ENCODE measurements at regions not wholly inside any gene's neighbourhood (a gene's known extent, or its start where the extent isn't known, plus 50 kb on each side); places are given as distances from the start of the nearest gene placed in this dataset. TPM values are rescaled to one million over a fixed set of nuclear protein-coding genes. Genes with fewer than 3 reads are reported as not detected.

- FAIRE-seq (no peak), DNase-seq (ENCODE audit: low read depth) (no peak)
- no peaks in the 10 kb centered on the region for H4K20me1 ChIP-seq (ENCODE audit: insufficient read depth, low read length)
- no peak overlapping the region for H3K27ac Mint-ChIP-seq (ENCODE audit: unreplicated experiment)
- no peaks in the 10 kb centered on the region for H3K27me3 Mint-ChIP-seq (ENCODE audit: low read depth, unreplicated experiment)
- no peaks in the 10 kb centered on the region for H3K79me2 ChIP-seq (ENCODE audit: insufficient read depth, low read length)
- no peak overlapping the region for H3K4me3 Mint-ChIP-seq (ENCODE audit: unreplicated experiment)
- no peak overlapping the region for H2AFZ ChIP-seq (ENCODE audit: low read depth, low read length)
- H3K36me3 Mint-ChIP-seq (ENCODE audit: low read depth, unreplicated experiment), result no peaks in the 10 kb centered on the region
- H3K9me3 Mint-ChIP-seq (ENCODE audit: unreplicated experiment), result no peaks in the 10 kb centered on the region
- H3K4me2 ChIP-seq (ENCODE audit: low read length), result no peak overlapping the region
- no peak overlapping the region for H3K4me3 ChIP-seq (ENCODE audit: insufficient read depth, low read depth, low read length)
- no peak overlapping the region for H3K27ac ChIP-seq (ENCODE audit: low read depth, low read length)
- no peak for TF ChIP-seq EZH2 (IDR thresholded peaks at IDR 0.05; ENCODE audit: insufficient read depth, low read length)
- TF ChIP-seq CTCF (IDR thresholded peaks at IDR 0.05; ENCODE audit: insufficient read depth, low read depth, low read length), result no peak
- no peaks in the 10 kb centered on the region for H3K27me3 ChIP-seq (ENCODE audit: insufficient read depth, low read length)
- H3K9ac ChIP-seq (ENCODE audit: low read length), result no peak overlapping the region
- no peaks in the 10 kb centered on the region for H3K4me1 Mint-ChIP-seq (ENCODE audit: low read depth, unreplicated experiment)
- no peaks in the 10 kb centered on the region for H3K9me3 ChIP-seq (ENCODE audit: insufficient read depth, low read depth, low read length)
- no peaks in the 10 kb centered on the region for H3K4me1 ChIP-seq (ENCODE audit: insufficient read depth, low read length)
- H3K36me3 ChIP-seq (ENCODE audit: insufficient read depth, low read length), result no peaks in the 10 kb centered on the region
Observed at GRCh38 chr13:61466280-61466679, 50.6 kb upstream of the PCDH20 start.

Small RNAs in the stretch of these regions (microRNA-seq; reads per million reads assigned to microRNA genes)
- gene MIR4704 (not detected), gene MIR548X2 (not detected)

Measured in astrocyte (in vitro differentiated cells and primary cell).